ENCODE measurements at regions not wholly inside any gene's neighbourhood (a gene's known extent, or its start where the extent isn't known, plus 50 kb on each side); places are given as distances from the start of the nearest gene placed in this dataset.

DNA sequence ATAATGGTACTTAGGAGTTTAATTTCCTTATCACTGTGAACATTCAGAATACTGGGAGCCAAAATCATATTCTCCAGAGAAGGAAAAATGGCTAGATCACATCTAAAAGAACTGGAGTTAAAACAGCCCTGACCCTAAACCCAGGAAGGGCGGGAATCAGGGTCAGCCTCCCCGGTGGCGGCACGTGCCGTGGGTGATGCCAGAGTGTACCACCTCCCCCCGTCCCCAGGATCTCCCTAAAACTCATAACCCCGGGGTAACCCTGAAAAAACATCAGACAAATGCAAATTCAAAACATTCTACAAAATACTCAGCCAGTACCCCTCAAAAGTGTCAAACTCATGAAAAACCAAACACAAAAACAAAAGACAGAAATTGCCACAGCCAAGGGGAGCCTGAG lies 148.3 kb downstream of the DLL1 start:
- TF ChIP-seq GATA2 (IDR thresholded peaks at IDR 0.05; ENCODE audit: low read depth, low read length), result no peak
- TF ChIP-seq GATA3 (IDR thresholded peaks at IDR 0.05; ENCODE audit: low read depth, low read length), result no peak
